HG02981 (cell line): ENCODE measurements at regions not wholly inside any gene's neighbourhood (a gene's known extent, or its start where the extent isn't known, plus 50 kb on each side); places are given as distances from the start of the nearest gene placed in this dataset.
"Not testable (repeated sequence)": the region's sequence is repeated elsewhere in the genome, so short reads cannot be mapped to it uniquely, and the experiment has no call there.

Experiments
- ATAC-seq: cut with Tn5 transposase; IDR thresholded peaks from one replicate; pipeline ENCODE4 v1.9.1; 2021; ENCODE audit warnings: mild to moderate bottlenecking, moderate library complexity; ENCODE audit not compliant: unreplicated experiment

DNA sequence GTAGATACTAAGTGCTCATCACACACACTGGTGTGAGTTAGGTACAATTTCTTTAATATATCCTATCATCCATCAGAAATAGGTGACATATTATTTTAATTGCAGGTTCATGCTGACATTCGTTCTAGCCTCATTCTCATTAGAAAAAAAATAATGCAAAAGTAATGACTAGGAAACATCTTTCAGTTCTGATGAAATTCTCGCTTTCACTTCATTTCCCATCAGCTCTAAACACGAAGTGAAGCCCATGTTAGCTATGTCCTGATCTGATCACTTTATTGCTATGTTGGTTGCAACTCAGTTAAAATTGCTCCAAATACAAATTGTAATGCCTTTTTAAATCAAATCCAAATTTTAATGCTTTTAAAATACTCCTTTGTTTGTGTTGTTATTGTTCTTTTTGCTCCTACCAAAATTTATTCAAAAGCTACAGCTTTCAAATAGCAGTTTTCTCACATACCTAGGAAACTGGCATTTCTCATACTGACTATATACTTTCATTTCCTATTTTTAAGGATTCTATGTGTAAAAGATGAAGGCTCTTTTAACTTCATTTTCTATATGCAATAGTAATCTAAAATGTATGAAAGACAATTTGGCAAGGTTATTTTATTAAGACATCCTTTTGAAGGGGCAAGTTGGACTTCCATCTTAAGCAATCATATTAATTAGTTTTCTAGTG, 1237.8 kb upstream of the ACO1 start:
- peak; percentile 85 for ATAC-seq

DNA sequence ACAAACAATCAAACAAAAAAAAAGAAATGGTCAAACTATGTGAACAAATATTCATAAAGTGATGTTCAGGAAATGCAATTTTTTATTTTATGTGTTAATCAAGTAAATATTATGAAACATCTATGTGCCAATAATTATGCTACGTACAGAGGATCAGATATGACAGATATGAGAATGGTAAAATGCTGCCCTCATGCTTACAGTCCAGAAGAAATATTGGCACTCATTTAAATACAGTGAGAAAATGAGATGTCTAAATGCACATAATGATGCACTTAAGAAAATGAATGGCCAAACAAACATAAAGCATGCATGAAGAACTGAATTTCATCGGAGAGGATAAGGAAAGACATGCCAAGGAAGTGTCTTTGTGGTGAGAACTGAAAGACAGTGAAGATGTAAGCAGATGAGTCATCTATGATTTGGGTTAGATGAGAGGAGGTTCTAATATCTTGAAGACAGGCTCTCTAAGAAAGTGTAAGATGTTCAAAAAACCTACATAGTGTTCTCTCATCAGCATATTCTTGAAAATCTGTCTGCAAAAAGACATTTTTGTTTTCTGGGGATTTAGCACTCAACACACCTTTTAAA, 1231.1 kb upstream of the ACO1 start:
- peak; percentile 76 for ATAC-seq

DNA sequence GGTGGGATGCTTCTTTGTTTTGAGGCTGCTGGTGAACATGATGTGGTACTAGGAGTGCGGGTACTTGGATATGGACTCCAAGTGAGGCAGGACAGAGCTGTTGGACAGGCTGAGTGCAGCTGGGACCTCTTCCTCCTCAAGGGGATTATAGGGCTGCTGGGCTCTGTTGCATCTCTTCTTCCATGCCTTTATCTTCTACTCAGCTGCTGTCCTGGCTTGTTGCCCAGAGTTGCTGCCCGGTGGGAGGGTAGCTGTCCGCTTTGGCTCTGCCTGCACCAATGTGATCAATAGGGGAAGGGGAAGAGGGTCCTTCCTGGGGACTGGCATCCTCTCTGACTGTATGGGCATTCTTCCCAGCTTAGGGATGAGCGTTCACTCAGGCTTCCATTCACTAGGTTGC, 1217.9 kb upstream of the ACO1 start:
- ATAC-seq: no peak

DNA sequence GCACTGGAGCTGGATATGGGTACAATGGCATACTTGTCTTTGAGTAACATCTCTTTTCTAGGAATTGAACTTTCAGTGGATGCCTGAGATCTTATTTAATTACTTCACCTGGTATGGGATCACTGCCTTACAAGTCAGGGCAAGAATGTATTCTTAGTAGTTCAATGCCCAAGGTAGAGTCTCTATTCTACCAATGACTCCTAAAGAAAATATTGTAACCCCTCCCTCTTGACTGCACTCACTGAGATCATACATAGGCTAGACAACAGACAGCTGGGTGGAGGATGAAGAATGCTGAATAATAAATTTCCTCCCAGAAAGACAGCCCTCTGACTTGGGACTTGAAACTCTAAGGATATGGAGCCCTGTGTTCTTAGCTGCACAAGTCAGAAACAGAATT, 1216.3 kb upstream of the ACO1 start:
- no peak for ATAC-seq

DNA sequence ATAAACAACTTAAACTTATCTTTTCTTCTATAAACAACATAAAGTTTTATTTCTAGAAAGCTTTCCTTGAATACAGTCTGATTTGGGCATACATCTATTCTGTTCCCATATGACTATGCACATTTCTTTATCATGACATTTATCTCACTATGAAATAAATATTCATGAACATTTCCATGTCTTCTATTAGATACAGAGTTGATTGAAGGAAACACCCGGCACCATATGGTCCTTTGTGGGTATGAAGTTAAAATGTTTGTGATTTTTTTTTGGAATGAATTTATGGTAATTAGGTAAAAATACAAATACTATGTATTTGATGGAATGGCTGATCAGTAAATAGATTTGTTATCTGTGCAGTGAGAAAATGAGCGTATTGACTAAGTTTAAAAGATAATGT, 1209.8 kb upstream of the ACO1 start:
- no peak for ATAC-seq

DNA sequence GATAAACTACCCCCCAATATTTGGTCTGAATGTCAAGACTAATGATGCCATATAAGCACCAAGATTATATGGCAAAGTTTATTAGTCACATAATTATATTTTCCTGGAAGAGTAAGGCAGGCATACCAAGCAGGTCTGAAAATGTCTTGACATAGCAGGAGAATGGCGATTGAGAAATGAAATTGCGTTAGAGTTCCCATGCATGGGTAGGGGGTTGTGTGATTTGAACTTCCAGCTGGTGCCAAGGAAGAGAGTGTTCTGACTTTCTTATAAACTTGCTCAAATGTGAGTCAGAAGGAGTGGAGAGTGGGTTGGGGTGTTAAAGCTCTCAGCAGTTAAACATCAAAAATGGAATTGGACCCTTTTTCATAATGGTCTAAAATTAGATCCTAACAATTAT, 1200.6 kb upstream of the ACO1 start:
- no peak for ATAC-seq

DNA sequence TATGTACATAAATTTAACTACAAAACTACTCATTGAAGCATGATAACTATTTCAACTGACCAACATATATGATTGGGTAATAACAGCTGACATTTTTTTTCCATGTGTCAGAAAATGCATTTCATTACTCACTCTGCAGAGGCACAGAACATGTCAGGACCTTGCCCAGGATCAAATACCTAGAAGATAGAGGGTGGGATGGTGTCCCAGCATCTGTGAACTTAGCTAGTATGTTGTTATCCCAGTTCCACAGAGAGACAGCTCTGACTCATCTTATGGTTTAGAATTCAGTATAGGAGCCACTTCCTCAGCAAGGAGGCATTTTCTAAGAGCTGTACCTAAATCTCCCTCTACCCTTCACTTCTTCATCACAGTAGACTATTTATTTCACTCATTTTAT, 1198.6 kb upstream of the ACO1 start:
- no peak for ATAC-seq

DNA sequence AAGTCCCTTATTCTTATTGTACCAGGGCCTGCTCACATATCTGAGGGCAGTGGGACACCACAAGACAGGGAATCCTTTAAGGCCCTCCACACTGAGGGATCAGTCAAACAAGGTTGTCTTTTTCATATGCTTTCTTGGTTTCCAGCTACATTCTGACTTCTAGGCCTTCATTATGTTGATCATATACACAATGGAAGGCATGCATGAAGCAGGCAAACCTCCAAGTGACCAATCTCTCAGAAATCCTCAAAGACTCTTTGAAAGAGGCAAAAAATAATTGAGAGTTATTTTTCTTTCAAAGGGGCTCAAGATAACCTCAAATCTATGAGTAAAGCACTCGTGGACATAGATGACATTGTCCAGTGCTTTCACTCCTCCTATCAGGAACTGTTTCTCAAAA, 1195.9 kb upstream of the ACO1 start:
- ATAC-seq: no peak

DNA sequence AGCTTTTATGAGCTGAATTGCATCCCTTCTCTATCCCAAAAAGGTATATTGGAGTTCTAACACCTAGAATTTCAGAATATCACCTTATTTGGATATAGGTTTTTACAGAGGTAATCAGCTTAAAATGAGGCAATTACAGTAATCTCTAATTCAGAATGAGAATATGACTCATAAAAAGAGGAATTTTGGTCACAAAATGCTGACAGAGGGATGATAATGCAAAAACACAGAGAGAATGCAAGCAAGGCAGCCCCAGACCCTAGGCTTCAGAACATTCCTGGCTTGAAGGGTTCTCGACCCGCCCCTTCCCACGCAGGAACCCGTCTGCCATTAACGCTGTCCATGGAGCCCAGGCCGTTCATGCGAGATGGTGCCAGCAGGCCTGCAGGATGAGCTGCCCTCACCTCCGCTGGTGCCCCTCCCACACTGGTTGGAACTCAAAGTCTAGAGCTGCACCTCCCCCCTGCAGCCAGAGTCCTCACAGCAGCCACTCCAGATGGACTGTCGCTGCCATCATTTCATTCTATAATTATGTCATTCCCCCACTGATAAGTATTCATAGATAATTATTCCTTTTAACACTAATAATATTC, 1173.4 kb upstream of the ACO1 start:
- ATAC-seq: peak; percentile 76

DNA sequence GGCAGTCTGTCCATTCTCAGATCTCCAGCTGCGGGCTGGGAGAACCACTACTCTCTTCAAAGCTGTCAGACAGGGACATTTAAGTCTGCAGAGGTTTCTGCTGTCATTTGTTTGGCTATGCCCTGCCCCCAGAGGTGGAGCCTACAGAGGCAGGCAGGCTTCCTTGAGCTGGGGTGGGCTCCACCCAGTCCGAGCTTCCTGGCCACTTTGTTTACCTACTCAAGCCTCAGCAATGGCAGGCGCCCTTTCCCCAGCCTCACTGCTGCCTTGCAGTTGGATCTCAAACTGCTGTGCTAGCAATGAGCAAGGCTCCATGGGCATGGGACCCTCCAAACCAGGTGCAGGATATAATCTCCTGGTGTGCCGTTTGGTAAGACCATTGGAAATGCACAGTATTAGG, 1154.5 kb upstream of the ACO1 start:
- not testable (repeated sequence) for ATAC-seq

DNA sequence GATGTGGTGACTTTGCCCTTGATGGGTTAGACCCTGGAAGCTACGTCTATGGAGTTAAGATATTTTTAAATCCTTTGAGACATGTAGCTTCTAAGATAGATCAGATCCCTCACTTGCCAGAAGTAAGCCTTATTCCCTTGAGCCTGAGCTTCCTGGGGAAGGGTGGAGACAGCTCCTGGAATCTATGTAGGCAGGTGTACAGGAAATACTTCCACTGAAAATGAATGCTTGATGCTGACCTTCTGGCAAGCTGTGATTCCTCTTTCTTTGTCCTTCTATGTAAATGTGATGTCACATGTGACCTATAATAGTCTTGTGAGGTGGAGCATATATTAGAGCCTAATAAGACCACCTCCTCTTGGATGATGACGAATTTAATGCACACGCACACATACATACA, 1152.0 kb upstream of the ACO1 start:
- no peak for ATAC-seq

DNA sequence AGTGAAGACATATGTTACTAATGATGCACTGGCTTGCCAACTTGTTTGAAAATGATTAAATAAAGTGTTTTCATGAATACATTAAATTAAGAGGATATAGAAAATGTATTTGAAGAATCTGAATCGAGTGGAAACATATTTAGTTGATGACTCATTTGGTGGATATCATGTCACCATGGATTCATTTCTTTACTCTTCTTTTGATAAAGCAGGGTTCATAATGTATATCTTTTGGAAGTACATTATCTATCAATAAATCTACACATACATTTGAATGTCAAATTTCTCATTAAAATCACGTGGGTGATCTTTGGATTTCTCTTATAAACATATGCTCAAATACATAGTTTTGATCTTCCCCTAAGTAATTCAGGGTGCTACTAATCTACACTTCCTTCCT, 1148.1 kb upstream of the ACO1 start:
- no peak for ATAC-seq

DNA sequence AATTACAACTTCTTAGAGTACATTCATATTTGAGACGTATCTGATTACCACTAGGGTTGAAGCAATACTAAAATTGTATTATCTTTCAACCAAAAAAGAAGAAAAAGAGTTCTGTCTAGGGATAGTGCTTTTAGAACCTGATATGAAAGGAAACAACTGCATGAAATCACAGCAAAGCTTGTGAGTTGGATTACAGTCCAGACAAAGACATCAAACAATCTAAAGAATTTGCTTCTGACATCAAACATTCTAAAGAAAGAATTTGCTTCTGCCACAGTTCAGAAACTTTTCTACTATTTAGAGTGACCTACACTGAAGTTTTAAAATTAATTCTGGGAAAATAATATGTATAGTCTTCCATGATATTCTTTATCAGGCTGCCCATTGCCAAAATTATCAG, 1141.1 kb upstream of the ACO1 start:
- ATAC-seq: no peak

DNA sequence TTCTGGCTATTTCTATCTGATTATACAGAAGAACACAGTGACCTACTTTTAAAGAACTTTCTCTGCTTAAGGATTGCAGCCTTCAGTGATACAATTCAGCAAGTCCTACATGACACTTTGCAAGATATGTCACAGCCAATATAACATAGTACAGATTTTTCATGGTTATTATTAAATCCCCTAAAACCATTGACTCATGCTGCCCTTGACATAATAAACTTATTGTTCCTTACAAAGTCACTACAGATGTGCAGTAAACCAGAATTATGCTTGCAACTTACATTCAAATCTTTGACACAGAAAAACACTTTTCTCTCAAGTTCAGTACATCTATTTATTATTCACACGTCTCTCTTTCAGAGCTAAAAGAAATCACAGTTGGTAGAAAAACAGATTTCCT, 1136.3 kb upstream of the ACO1 start:
- ATAC-seq: no peak

DNA sequence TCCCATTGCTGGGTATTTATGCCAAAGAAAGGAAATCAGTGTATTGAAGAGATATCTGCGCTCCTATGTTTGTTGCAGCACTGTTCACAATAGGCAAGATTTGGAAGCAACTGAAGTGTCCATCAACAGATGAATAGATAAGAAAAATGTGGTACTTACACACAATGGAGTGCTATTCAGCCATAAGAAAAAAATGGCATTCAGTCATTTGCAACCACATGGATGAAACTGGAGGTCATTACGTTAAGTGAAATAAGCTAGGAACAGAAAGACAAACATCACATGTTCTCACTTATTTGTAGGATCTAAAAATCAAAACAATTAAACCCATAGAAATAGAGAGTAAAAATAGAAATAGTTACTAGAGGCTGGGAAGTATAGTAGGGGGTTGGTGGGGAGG, 1133.1 kb upstream of the ACO1 start:
- ATAC-seq: no peak

DNA sequence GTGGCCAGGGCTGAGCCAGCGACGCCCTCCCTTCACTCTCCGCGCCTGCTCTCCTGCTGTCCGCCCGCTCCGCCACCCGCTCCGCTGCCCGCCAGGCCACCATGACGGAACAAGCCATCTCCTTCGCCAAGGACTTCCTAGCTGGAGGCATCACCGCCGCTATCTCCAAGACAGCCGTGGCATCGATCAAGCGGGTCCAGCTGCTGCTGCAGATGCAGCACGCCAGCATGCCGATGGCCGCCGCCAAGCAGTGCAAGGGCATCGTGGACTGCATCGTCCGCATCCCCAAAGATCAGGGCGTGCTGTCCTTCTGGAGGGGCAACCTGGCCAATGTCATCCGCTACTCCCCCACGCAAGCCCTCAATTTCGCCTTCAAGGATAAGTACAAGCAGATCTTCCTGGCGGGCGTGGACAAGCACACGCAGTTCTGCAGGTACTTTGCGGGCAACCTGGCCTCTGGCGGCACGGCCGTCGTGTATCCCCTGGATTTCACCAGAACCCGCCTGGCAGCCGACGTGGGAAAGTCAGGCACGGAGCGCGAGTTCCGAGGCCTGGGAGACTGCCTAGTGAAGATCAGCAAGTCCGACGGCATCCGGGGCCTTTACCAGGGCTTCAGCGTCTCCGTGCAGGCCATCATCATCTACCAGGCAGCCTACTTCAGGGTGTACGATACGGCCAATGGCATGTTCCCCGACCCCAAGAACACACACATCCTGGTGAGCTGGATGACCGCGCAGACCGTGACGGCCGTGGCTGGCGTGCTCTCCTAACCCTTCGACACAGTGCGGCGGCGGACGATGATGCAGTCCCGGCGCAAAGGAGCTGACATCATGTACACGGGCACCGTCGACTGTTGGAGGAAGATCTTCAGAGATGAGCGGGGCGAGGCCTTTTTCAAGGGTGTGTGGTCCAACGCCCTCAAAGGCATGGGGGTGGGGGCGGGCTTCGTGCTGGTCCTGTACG, 1130.4 kb upstream of the ACO1 start:
- ATAC-seq: no peak

DNA sequence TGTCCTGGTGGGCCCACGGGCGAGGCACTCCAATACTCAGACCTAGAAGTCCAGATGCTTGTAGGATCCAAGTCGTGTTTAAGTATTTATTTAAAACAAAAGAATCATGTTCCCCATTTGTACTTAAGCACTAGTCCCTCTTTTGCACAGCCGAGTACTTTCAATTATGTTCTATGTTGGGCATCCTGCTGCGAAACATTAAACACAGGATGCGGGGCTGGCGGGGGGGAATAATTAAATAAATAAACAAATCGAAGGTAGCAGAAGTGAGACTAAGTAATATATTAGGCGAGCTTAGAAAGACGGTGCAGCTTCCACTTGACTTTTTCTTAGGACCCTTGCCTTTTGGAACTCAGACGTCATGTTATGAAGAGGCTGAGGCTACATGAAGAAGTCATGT, 1129.2 kb upstream of the ACO1 start:
- no peak for ATAC-seq

DNA sequence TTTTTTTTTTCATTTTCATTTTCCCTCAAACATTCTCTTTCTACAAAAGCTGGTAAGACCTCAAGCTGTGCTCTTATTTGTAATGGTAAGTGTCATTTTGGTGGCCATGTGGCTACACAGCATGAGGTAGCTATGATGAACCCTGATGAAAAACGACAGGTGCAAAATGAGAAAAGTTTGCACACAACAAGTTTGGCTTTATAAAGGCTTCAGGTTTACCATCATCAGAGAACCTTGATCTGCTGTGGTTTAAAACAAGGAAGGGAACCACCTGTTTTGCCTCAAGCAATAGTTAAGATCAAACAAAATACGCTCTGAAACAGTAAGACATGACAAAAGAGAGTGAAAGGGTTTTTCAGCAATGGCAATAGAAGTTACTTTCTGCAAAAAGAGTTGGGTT, 1124.6 kb upstream of the ACO1 start:
- no peak for ATAC-seq

DNA sequence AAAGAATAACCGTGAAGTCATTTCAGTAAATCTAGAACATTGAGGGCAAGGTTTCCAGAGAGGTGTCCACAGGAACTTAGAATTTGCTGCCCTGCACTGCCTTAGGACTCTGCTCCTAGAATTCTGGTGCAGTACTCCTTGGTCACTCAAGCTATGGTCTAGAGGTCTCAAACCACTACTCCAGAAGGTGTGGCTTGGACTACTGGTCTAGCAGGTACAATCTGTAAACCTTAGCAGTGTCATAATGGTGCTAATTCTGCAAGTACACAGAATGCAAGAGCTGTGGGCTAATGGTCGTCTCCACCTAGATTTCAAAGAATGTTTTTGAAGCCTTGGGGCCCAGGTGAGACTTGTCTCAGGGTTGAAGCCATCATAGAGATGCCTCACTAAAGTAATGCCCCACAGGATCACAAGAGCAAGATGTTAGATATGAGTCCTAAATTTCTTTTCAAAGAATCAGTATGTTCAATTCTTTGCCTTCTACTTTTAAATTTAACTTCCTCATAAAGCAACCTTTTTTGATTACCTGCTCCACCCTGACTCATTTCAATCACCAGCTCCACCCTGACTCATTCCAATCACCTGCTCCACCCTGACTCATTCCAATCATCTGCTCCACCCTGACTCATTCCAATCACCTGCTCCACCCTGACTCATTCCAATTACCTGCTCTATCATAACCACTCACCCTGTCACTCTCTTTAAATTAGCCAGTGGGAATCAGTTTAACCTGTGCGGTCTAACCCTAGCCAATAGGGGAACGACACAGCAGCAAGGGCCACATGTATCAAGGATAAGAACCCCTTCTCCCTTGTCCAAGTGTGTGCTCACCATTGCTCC, 1111.8 kb upstream of the ACO1 start:
- no peak for ATAC-seq

DNA sequence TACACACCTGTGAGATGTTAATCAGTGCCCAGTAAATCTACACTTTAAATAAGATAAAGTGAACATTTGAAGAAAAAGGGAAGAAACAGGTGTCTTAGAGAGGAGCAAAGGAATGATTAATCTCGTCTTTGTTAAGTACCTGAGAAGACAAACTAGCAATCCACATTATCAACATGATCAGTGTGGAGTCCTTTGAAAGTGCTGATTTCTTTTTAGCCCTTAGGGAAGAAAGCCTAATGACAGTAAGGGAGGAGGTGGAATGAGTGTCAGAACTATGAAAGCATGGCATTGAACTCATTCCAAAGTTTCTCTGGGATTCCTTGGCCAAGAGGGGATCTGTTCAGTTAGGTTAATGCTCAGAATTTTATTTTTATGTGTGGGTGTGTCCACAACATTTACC, 1109.0 kb upstream of the ACO1 start:
- ATAC-seq: no peak

DNA sequence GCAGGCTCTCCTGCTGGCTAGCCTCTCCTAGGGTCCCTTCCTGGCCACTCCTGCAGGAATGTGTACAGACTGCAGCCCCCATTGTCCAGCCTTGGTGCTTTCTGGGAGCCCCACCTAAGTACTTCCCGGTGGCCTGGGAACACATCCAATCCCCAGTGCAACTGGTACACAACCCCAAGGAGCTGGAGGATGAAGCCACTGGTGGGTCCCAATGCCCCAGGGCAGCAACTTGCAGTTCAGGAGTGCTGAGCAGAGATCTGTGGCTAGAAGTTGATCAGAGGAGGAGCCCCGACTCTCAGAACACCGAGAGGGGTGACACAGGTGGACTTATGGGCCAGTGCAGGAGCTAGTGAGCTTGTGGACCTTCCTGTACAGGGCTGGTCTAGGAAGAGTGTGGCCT, 1093.7 kb upstream of the ACO1 start:
- no peak for ATAC-seq
